ENCODE measurements at regions not wholly inside any gene's neighbourhood (a gene's known extent, or its start where the extent isn't known, plus 50 kb on each side); places are given as distances from the start of the nearest gene placed in this dataset.

GRCh38 chr14:66135831-66136230 is 350.3 kb upstream of the CCDC196 start:
- Histone ChIP-seq H3K79me2 (ENCODE audit: insufficient read depth, low read length) (no peaks in the 10 kb centered on the region), H3K27ac (ENCODE audit: low read depth, low read length) (no peak overlapping the region), H3K4me2 (ENCODE audit: insufficient read depth, low read length) (no peak overlapping the region), H2AFZ (ENCODE audit: low read length) (no peak overlapping the region), H3K4me3 (ENCODE audit: insufficient read depth, low read length) (no peak overlapping the region), H3K27me3 (ENCODE audit: insufficient read depth, low read length) (no peaks in the 10 kb centered on the region), H4K20me1 (ENCODE audit: insufficient read depth, low read length) (no peaks in the 10 kb centered on the region), H3K36me3 (ENCODE audit: insufficient read depth, low read length) (no peaks in the 10 kb centered on the region), H3K9me3 (ENCODE audit: low read depth, low read length) (no peaks in the 10 kb centered on the region), H3K4me1 (ENCODE audit: insufficient read depth, low read length) (no peaks in the 10 kb centered on the region)
- DNase-seq (ENCODE audit: insufficient read length, low spot score, missing footprints) = no peak
- no peak for TF ChIP-seq CTCF (IDR thresholded peaks at IDR 0.05; ENCODE audit: extremely low read depth, low read depth, low read length)

- Histone ChIP-seq H2AFZ (ENCODE audit: low read length) (no peak overlapping the region), H3K79me2 (ENCODE audit: insufficient read depth, low read length) (no peaks in the 10 kb centered on the region), H3K27ac (ENCODE audit: low read depth, low read length) (no peak overlapping the region), H3K4me1 (ENCODE audit: insufficient read depth, low read length) (no peaks in the 10 kb centered on the region), H3K9me3 (ENCODE audit: low read depth, low read length) (no peaks in the 10 kb centered on the region), H3K27me3 (ENCODE audit: insufficient read depth, low read length) (no peaks in the 10 kb centered on the region), H4K20me1 (ENCODE audit: insufficient read depth, low read length) (no peaks in the 10 kb centered on the region), H3K4me3 (ENCODE audit: insufficient read depth, low read length) (no peak overlapping the region), H3K36me3 (ENCODE audit: insufficient read depth, low read length) (no peaks in the 10 kb centered on the region), H3K4me2 (ENCODE audit: insufficient read depth, low read length) (no peak overlapping the region)
- no peak for DNase-seq (ENCODE audit: insufficient read length, low spot score, missing footprints)
- no peak for TF ChIP-seq CTCF (IDR thresholded peaks at IDR 0.05; ENCODE audit: extremely low read depth, low read depth, low read length)
Measured at GRCh38 chr14:66137081-66137480, 349.1 kb upstream of the CCDC196 start.

GRCh38 chr14:66139432-66139831 is 346.7 kb upstream of the CCDC196 start:
- no peaks in the 10 kb centered on the region for H4K20me1 ChIP-seq (ENCODE audit: insufficient read depth, low read length)
- no peaks in the 10 kb centered on the region for H3K36me3 ChIP-seq (ENCODE audit: insufficient read depth, low read length)
- H3K9me3 ChIP-seq (ENCODE audit: low read depth, low read length) = no peaks in the 10 kb centered on the region
- no peak overlapping the region for H3K4me2 ChIP-seq (ENCODE audit: insufficient read depth, low read length)
- H3K27me3 ChIP-seq (ENCODE audit: insufficient read depth, low read length) = no peaks in the 10 kb centered on the region
- H2AFZ ChIP-seq (ENCODE audit: low read length) = no peak overlapping the region
- no peaks in the 10 kb centered on the region for H3K79me2 ChIP-seq (ENCODE audit: insufficient read depth, low read length)
- H3K27ac ChIP-seq (ENCODE audit: low read depth, low read length) = no peak overlapping the region
- no peak overlapping the region for H3K4me3 ChIP-seq (ENCODE audit: insufficient read depth, low read length)
- TF ChIP-seq CTCF (IDR thresholded peaks at IDR 0.05; ENCODE audit: extremely low read depth, low read depth, low read length) = no peak
- no peaks in the 10 kb centered on the region for H3K4me1 ChIP-seq (ENCODE audit: insufficient read depth, low read length)
- no peak for DNase-seq (ENCODE audit: insufficient read length, low spot score, missing footprints)

GRCh38 chr14:66140213-66140918 is 345.8 kb upstream of the CCDC196 start:
- Histone ChIP-seq H4K20me1 (ENCODE audit: insufficient read depth, low read length) (no peaks in the 10 kb centered on the region), H3K27ac (ENCODE audit: low read depth, low read length) (no peak overlapping the region), H3K36me3 (ENCODE audit: insufficient read depth, low read length) (no peaks in the 10 kb centered on the region), H3K4me2 (ENCODE audit: insufficient read depth, low read length) (no peak overlapping the region), H3K79me2 (ENCODE audit: insufficient read depth, low read length) (no peaks in the 10 kb centered on the region), H3K4me3 (ENCODE audit: insufficient read depth, low read length) (no peak overlapping the region), H2AFZ (ENCODE audit: low read length) (no peak overlapping the region), H3K9me3 (ENCODE audit: low read depth, low read length) (no peaks in the 10 kb centered on the region), H3K27me3 (ENCODE audit: insufficient read depth, low read length) (no peaks in the 10 kb centered on the region), H3K4me1 (ENCODE audit: insufficient read depth, low read length) (no peaks in the 10 kb centered on the region)
- DNase-seq (ENCODE audit: insufficient read length, low spot score, missing footprints) = no peak
- no peak for TF ChIP-seq CTCF (IDR thresholded peaks at IDR 0.05; ENCODE audit: extremely low read depth, low read depth, low read length)

Data from osteoblast (primary cell).